Stimulated activated naive CD8-positive, alpha-beta T cell treated with anti-CD3 and anti-CD28 coated beads, Interleukin-15, amount 100 ng/mL, for 72 hours (primary cell): ENCODE measurements at regions not wholly inside any gene's neighbourhood (a gene's known extent, or its start where the extent isn't known, plus 50 kb on each side); places are given as distances from the start of the nearest gene placed in this dataset.

Source experiments
- ATAC-seq: fragments of 150-1000 bp; cut with Tn5 transposase; 2 replicates; pipeline ENCODE4 v1.10.0; 2021; ENCODE audit warnings: mild to moderate bottlenecking, moderate library complexity
- DNase-seq, 2 donors: peaks; one replicate each; pipeline ENCODE4 v3.0.0; 2021 to 2022
- H3K27ac Mint-ChIP-seq, 2 donors: one replicate each; pipeline ENCODE4 v1.8.0; 2022; ENCODE audit warnings: mild to moderate bottlenecking in 2 of 2, mixed read lengths in 2 of 2, moderate library complexity in 2 of 2
- H3K27me3 Mint-ChIP-seq: one replicate; pipeline ENCODE4 v1.8.0; 2022; ENCODE audit warnings: mixed read lengths
- H3K4me1 Mint-ChIP-seq: one replicate; pipeline ENCODE4 v1.8.0; 2022; ENCODE audit warnings: mild to moderate bottlenecking, mixed read lengths
- H3K4me3 Mint-ChIP-seq, 2 donors: one replicate each; pipeline ENCODE4 v1.8.0; 2022; ENCODE audit warnings: mild to moderate bottlenecking in 2 of 2, mixed read lengths in 2 of 2, moderate library complexity in 1 of 2
- H3K9me3 Mint-ChIP-seq, 2 donors: one replicate each; pipeline ENCODE4 v1.8.0; 2022; ENCODE audit warnings: mixed read lengths in 2 of 2

GRCh38 chr10:55033061-55033460, 232.0 kb upstream of the PCDH15 start:
- Mint-ChIP-seq H3K4me3 (no peak overlapping the region), H3K9me3 (peaks cover 17 to 30% of the 10 kb centered on the region in 2 donors), H3K27me3 (no peaks in the 10 kb centered on the region), H3K4me1 (no peaks in the 10 kb centered on the region), H3K27ac (no peak overlapping the region)
- ATAC-seq (no peak), DNase-seq (no peak)

- H3K27ac Mint-ChIP-seq: no peak overlapping the region
- H3K4me1 Mint-ChIP-seq: no peaks in the 10 kb centered on the region
- H3K4me3 Mint-ChIP-seq: no peak overlapping the region
- ATAC-seq (no peak), DNase-seq (no peak)
- peaks cover 4 to 12% of the 10 kb centered on the region in 2 donors for H3K9me3 Mint-ChIP-seq
- no peaks in the 10 kb centered on the region for H3K27me3 Mint-ChIP-seq
These were observed 223.7 kb upstream of the PCDH15 start for GRCh38 chr10:55024713-55025112.

- DNase-seq: no peak
- Mint-ChIP-seq H3K4me1 (no peaks in the 10 kb centered on the region), H3K27me3 (no peaks in the 10 kb centered on the region), H3K9me3 (peaks cover 0 to 4% of the 10 kb centered on the region in 2 donors), H3K27ac (no peak overlapping the region), H3K4me3 (no peak overlapping the region)
- ATAC-seq: no peak
These were observed 218.4 kb upstream of the PCDH15 start for GRCh38 chr10:55019439-55019838.

- H3K27me3 Mint-ChIP-seq: no peaks in the 10 kb centered on the region
- no peak overlapping the region for H3K4me3 Mint-ChIP-seq
- ATAC-seq: no peak
- H3K4me1 Mint-ChIP-seq: no peaks in the 10 kb centered on the region
- DNase-seq: no peak
- H3K27ac Mint-ChIP-seq: no peak overlapping the region
- peaks cover 4 to 5% of the 10 kb centered on the region in 2 donors for H3K9me3 Mint-ChIP-seq
These were observed 212.3 kb upstream of the PCDH15 start for GRCh38 chr10:55013318-55013717.

GRCh38 chr10:55002420-55002819, 201.4 kb upstream of the PCDH15 start:
- DNase-seq: no peak
- H3K27ac Mint-ChIP-seq: no peak overlapping the region
- H3K4me1 Mint-ChIP-seq: no peaks in the 10 kb centered on the region
- no peaks in the 10 kb centered on the region for H3K27me3 Mint-ChIP-seq
- no peak for ATAC-seq
- H3K9me3 Mint-ChIP-seq: peaks cover 11 to 15% of the 10 kb centered on the region in 2 donors
- no peak overlapping the region for H3K4me3 Mint-ChIP-seq

- Mint-ChIP-seq H3K27me3 (no peaks in the 10 kb centered on the region), H3K9me3 (peaks cover 13 to 17% of the 10 kb centered on the region in 2 donors), H3K4me3 (no peak overlapping the region), H3K27ac (no peak overlapping the region), H3K4me1 (no peaks in the 10 kb centered on the region)
- ATAC-seq (no peak), DNase-seq (no peak)
These were observed 200.4 kb upstream of the PCDH15 start for GRCh38 chr10:55001422-55001821.

- Mint-ChIP-seq H3K4me3 (no peak overlapping the region), H3K4me1 (no peaks in the 10 kb centered on the region), H3K27me3 (no peaks in the 10 kb centered on the region), H3K27ac (no peak overlapping the region), H3K9me3 (peaks cover 7 to 32% of the 10 kb centered on the region in 2 donors)
- no peak for DNase-seq
- no peak for ATAC-seq
These were observed 192.1 kb upstream of the PCDH15 start for GRCh38 chr10:54993148-54993547.

- H3K4me1 Mint-ChIP-seq: no peaks in the 10 kb centered on the region
- no peak overlapping the region for H3K27ac Mint-ChIP-seq
- DNase-seq (no peak), ATAC-seq (no peak)
- H3K4me3 Mint-ChIP-seq: no peak overlapping the region
- peaks cover 14 to 23% of the 10 kb centered on the region in 2 donors for H3K9me3 Mint-ChIP-seq
- H3K27me3 Mint-ChIP-seq: no peaks in the 10 kb centered on the region
These were observed 184.7 kb upstream of the PCDH15 start for GRCh38 chr10:54985732-54986131.

- no peak for ATAC-seq
- H3K27ac Mint-ChIP-seq: no peak overlapping the region
- peaks cover 12 to 13% of the 10 kb centered on the region in 2 donors for H3K9me3 Mint-ChIP-seq
These were observed 182.2 kb upstream of the PCDH15 start for GRCh38 chr10:54983255-54983654.

GRCh38 chr10:54962134-54962900, 161.3 kb upstream of the PCDH15 start:
- H3K27me3 Mint-ChIP-seq: no peaks in the 10 kb centered on the region
- DNase-seq: no peak
- peaks cover 4 to 10% of the 10 kb centered on the region in 2 donors for H3K9me3 Mint-ChIP-seq
- ATAC-seq: no peak
- no peak overlapping the region for H3K27ac Mint-ChIP-seq
- no peaks in the 10 kb centered on the region for H3K4me1 Mint-ChIP-seq
- no peak overlapping the region for H3K4me3 Mint-ChIP-seq

More at GRCh38 chr10:54983255-54983654, 182.2 kb upstream of the PCDH15 start:
- no peak overlapping the region for H3K4me3 Mint-ChIP-seq
- H3K27me3 Mint-ChIP-seq: no peaks in the 10 kb centered on the region
- DNase-seq: no peak
- no peaks in the 10 kb centered on the region for H3K4me1 Mint-ChIP-seq

GRCh38 chr10:54961040-54961439, 160.0 kb upstream of the PCDH15 start:
- ATAC-seq (no peak), DNase-seq (no peak)
- H3K4me3 Mint-ChIP-seq: no peak overlapping the region
- H3K27ac Mint-ChIP-seq: no peak overlapping the region
- no peaks in the 10 kb centered on the region for H3K4me1 Mint-ChIP-seq
- H3K9me3 Mint-ChIP-seq: peaks cover 4 to 10% of the 10 kb centered on the region in 2 donors
- no peaks in the 10 kb centered on the region for H3K27me3 Mint-ChIP-seq

GRCh38 chr10:54958844-54959243, 157.8 kb upstream of the PCDH15 start:
- no peak overlapping the region for H3K4me3 Mint-ChIP-seq
- no peak for ATAC-seq
- no peak overlapping the region for H3K27ac Mint-ChIP-seq
- DNase-seq: no peak
- peaks cover 4 to 10% of the 10 kb centered on the region in 2 donors for H3K9me3 Mint-ChIP-seq
- no peaks in the 10 kb centered on the region for H3K27me3 Mint-ChIP-seq
- H3K4me1 Mint-ChIP-seq: no peaks in the 10 kb centered on the region

- peaks cover 0 to 6% of the 10 kb centered on the region in 2 donors for H3K9me3 Mint-ChIP-seq
- no peaks in the 10 kb centered on the region for H3K4me1 Mint-ChIP-seq
- no peak for DNase-seq
- ATAC-seq: no peak
- no peak overlapping the region for H3K4me3 Mint-ChIP-seq
- no peak overlapping the region for H3K27ac Mint-ChIP-seq
- no peaks in the 10 kb centered on the region for H3K27me3 Mint-ChIP-seq
These were observed 146.6 kb upstream of the PCDH15 start for GRCh38 chr10:54947605-54948004.

- ATAC-seq (no peak), DNase-seq (no peak)
- Mint-ChIP-seq H3K4me3 (no peak overlapping the region), H3K27me3 (no peaks in the 10 kb centered on the region), H3K27ac (no peak overlapping the region), H3K9me3 (peaks cover 7 to 11% of the 10 kb centered on the region in 2 donors), H3K4me1 (no peaks in the 10 kb centered on the region)
These were observed 139.4 kb upstream of the PCDH15 start for GRCh38 chr10:54940418-54940817.

- no peak overlapping the region for H3K27ac Mint-ChIP-seq
- H3K9me3 Mint-ChIP-seq: peaks cover 12 to 16% of the 10 kb centered on the region in 2 donors
- H3K27me3 Mint-ChIP-seq: no peaks in the 10 kb centered on the region
- ATAC-seq (no peak), DNase-seq (no peak)
- no peaks in the 10 kb centered on the region for H3K4me1 Mint-ChIP-seq
- no peak overlapping the region for H3K4me3 Mint-ChIP-seq
These were observed 113.0 kb upstream of the PCDH15 start for GRCh38 chr10:54914049-54914448.

GRCh38 chr10:54909165-54909564, 108.1 kb upstream of the PCDH15 start:
- peaks cover 7 to 16% of the 10 kb centered on the region in 2 donors for H3K9me3 Mint-ChIP-seq
- no peak overlapping the region for H3K4me3 Mint-ChIP-seq
- no peak for DNase-seq
- H3K4me1 Mint-ChIP-seq: no peaks in the 10 kb centered on the region
- no peak overlapping the region for H3K27ac Mint-ChIP-seq
- H3K27me3 Mint-ChIP-seq: no peaks in the 10 kb centered on the region
- no peak for ATAC-seq

GRCh38 chr10:54908019-54908418, 107.0 kb upstream of the PCDH15 start:
- peaks cover 7 to 10% of the 10 kb centered on the region in 2 donors for H3K9me3 Mint-ChIP-seq
- DNase-seq (no peak), ATAC-seq (no peak)
- H3K27me3 Mint-ChIP-seq: no peaks in the 10 kb centered on the region
- H3K27ac Mint-ChIP-seq: no peak overlapping the region
- no peaks in the 10 kb centered on the region for H3K4me1 Mint-ChIP-seq
- H3K4me3 Mint-ChIP-seq: no peak overlapping the region
